G401.6 (cell line): ENCODE measurements at regions not wholly inside any gene's neighbourhood (a gene's known extent, or its start where the extent isn't known, plus 50 kb on each side); places are given as distances from the start of the nearest gene placed in this dataset.
"Not testable (repeated sequence)": the region's sequence is repeated elsewhere in the genome, so short reads cannot be mapped to it uniquely, and the experiment has no call there.

ENCODE experiments used
- FAIRE-seq: peaks from 2 replicates; lab custom pipeline; 2012; peaks lifted over from hg19 to GRCh38; lab: Jason Lieb, UNC

- FAIRE-seq: no peak
Measured at GRCh38 chr5:98510143-98510985, 263.1 kb upstream of the RGMB start.

- no peak for FAIRE-seq
Measured at GRCh38 chr5:98513380-98513779, 260.1 kb upstream of the RGMB start.

GRCh38 chr5:98514215-98514614, 259.2 kb upstream of the RGMB start:
- FAIRE-seq: no peak

GRCh38 chr5:98516701-98517100, 256.8 kb upstream of the RGMB start:
- FAIRE-seq: no peak

- no peak for FAIRE-seq
Measured at GRCh38 chr5:98517560-98518366, 255.7 kb upstream of the RGMB start.

GRCh38 chr5:98518754-98519153, 254.7 kb upstream of the RGMB start:
- FAIRE-seq: no peak

GRCh38 chr5:98519571-98519970, 253.9 kb upstream of the RGMB start:
- no peak for FAIRE-seq

GRCh38 chr5:98521821-98522220, 251.6 kb upstream of the RGMB start:
- FAIRE-seq: no peak

- no peak for FAIRE-seq
Measured at GRCh38 chr5:98524773-98525172, 248.7 kb upstream of the RGMB start.

GRCh38 chr5:98527846-98528245, 245.6 kb upstream of the RGMB start:
- no peak for FAIRE-seq

- FAIRE-seq: no peak
Measured at GRCh38 chr5:98529321-98529720, 244.1 kb upstream of the RGMB start.

- no peak for FAIRE-seq
Measured at GRCh38 chr5:98530224-98530623, 243.2 kb upstream of the RGMB start.

GRCh38 chr5:98535901-98536300, 237.6 kb upstream of the RGMB start:
- FAIRE-seq: no peak

GRCh38 chr5:98540056-98540455, 233.4 kb upstream of the RGMB start:
- no peak for FAIRE-seq

- no peak for FAIRE-seq
Measured at GRCh38 chr5:98541641-98542040, 231.8 kb upstream of the RGMB start.

GRCh38 chr5:98543490-98543889, 230.0 kb upstream of the RGMB start:
- FAIRE-seq: no peak

GRCh38 chr5:98546924-98547323, 226.5 kb upstream of the RGMB start:
- not testable (repeated sequence) for FAIRE-seq

GRCh38 chr5:98556712-98557111, 216.8 kb upstream of the RGMB start:
- no peak for FAIRE-seq

GRCh38 chr5:98557916-98558315, 215.5 kb upstream of the RGMB start:
- FAIRE-seq: no peak

GRCh38 chr5:98563885-98564653, 209.4 kb upstream of the RGMB start:
- no peak for FAIRE-seq

GRCh38 chr5:98564836-98565235, 208.6 kb upstream of the RGMB start:
- no peak for FAIRE-seq

GRCh38 chr5:98568336-98568735, 205.1 kb upstream of the RGMB start:
- no peak for FAIRE-seq

GRCh38 chr5:98569288-98569687, 204.2 kb upstream of the RGMB start:
- no peak for FAIRE-seq
